ENCODE measurements at regions not wholly inside any gene's neighbourhood (a gene's known extent, or its start where the extent isn't known, plus 50 kb on each side); places are given as distances from the start of the nearest gene placed in this dataset.

DNA sequence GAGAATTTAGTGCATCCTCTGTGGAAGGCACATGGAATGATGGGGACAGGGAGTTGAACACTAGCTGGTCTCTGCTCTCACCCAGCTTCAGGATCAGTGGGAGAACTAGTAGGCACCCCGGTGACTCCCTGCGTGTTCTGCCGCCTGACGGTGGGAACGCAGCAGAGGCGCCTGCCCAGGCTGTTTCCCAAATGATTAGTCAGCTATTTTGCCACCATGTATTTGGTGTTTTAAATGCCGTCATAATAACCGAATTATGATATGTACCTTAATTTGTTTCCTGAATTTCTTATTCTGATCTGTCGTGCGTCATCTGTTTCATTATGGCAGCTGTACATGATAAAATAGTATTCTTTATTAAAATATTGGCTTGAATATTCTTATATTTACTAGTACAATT is 115.9 kb upstream of the GJB6 start:
- in situ Hi-C loops (cut with HindIII; ENCODE audit: low pct_ligation_motif_present, low sequenced_read_pairs) = no loop called here
- Histone ChIP-seq H3K27ac (no peak overlapping the region), H3K36me3 (replicated peaks) (no peaks in the 10 kb centered on the region), H3K27me3 (replicated peaks) (no peaks in the 10 kb centered on the region), H3K4me3 (ENCODE audit: low read depth, low read length) (no peak overlapping the region)
- no peak for DNase-seq
- TF ChIP-seq, protein P1, sequence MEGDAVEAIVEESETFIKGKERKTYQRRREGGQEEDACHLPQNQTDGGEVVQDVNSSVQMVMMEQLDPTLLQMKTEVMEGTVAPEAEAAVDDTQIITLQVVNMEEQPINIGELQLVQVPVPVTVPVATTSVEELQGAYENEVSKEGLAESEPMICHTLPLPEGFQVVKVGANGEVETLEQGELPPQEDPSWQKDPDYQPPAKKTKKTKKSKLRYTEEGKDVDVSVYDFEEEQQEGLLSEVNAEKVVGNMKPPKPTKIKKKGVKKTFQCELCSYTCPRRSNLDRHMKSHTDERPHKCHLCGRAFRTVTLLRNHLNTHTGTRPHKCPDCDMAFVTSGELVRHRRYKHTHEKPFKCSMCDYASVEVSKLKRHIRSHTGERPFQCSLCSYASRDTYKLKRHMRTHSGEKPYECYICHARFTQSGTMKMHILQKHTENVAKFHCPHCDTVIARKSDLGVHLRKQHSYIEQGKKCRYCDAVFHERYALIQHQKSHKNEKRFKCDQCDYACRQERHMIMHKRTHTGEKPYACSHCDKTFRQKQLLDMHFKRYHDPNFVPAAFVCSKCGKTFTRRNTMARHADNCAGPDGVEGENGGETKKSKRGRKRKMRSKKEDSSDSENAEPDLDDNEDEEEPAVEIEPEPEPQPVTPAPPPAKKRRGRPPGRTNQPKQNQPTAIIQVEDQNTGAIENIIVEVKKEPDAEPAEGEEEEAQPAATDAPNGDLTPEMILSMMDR (IDR thresholded peaks at IDR 0.05; ENCODE audit: low read depth, low read length, missing control alignments) = no peak

DNA sequence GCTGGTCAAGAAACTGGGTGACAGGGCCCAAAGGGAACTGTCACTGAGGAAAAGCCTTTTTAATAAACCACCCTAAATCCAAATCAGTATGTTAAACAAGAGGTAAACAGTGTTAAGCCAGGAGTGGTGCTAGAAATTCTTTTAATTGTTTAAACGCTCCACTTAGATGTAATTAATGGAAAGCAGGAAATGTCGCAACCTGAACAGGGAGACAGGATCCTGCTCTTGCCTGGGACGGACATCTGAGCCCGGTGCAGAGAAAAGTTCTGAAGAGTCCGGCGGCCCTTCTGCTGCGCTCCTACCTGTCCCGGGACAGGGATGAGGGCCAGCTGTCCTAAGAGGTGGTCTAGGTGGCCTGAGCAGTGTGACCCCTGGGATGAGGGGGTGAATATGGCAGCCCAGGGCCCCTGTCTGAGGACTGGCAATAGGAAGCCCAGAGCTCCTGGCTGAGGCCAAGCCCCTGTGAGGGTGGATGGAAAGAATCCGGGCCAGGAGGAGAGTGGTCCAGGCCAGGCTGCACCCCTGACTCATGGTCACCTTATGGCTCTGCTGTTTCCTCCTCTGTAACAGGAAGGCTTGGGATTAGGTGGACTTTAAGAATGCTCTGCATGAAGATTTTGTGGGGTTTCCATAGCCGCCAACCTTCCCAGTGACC is 112.8 kb upstream of the GJB6 start:
- H3K27me3 ChIP-seq (replicated peaks) = no peaks in the 10 kb centered on the region
- H3K36me3 ChIP-seq (replicated peaks) = no peaks in the 10 kb centered on the region
- TF ChIP-seq, protein P1 (IDR thresholded peaks at IDR 0.05; ENCODE audit: low read depth, low read length, missing control alignments) = no peak
- DNase-seq = no peak
- no peak overlapping the region for H3K4me3 ChIP-seq (ENCODE audit: low read depth, low read length)
- no peak overlapping the region for H3K27ac ChIP-seq
- in situ Hi-C loops (cut with HindIII; ENCODE audit: low pct_ligation_motif_present, low sequenced_read_pairs) = no loop called here

DNA sequence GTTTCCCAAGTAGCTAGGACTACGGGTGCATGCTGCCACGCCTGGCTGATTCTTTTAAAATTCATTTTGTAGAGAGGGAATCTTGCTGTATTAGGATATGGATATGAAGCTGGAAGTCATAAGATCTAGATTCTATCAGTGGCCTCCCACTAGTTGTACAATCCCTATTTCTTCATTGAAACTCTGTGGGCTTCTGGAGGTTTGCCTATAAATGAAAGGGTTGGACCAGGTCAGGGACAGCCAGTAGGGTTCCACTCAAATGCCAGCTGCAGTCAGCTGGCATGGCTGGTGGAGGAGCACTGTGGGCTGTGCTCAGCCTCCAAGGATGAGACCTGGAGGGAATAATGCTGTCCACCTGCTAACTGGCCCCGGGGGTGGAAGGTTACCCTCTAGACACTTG is 110.2 kb upstream of the GJB6 start:
- in situ Hi-C loops (cut with HindIII; ENCODE audit: low pct_ligation_motif_present, low sequenced_read_pairs) = no loop called here
- DNase-seq = no peak
- Histone ChIP-seq H3K27ac (no peak overlapping the region), H3K27me3 (replicated peaks) (no peaks in the 10 kb centered on the region), H3K36me3 (replicated peaks) (no peaks in the 10 kb centered on the region), H3K4me3 (ENCODE audit: low read depth, low read length) (no peak overlapping the region)
- TF ChIP-seq, protein P1 (IDR thresholded peaks at IDR 0.05; ENCODE audit: low read depth, low read length, missing control alignments) = no peak

DNA sequence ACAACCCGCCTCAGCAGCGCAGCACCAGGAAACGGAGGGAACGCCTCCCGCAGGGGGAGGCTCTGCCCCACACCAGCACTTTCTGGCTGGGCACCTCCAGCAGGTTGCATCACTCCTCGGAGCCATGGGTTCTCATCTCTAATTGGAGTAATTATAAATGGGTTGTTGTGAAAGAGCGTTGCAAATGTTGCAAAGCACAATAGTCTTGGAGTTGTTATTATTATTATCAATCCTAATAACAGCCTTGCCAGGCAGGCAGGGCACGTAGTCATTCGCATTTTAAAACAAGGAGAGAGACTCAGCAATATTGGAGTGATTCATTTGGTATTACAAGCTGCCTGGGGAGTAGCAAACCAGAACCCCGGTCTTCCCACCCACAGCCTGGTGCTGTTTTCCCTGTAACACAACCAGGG is 108.6 kb upstream of the GJB6 start:
- H3K36me3 ChIP-seq (replicated peaks) = no peaks in the 10 kb centered on the region
- DNase-seq = no peak
- TF ChIP-seq, protein P1 (IDR thresholded peaks at IDR 0.05; ENCODE audit: low read depth, low read length, missing control alignments) = no peak
- no peaks in the 10 kb centered on the region for H3K27me3 ChIP-seq (replicated peaks)
- no peak overlapping the region for H3K4me3 ChIP-seq (ENCODE audit: low read depth, low read length)
- H3K27ac ChIP-seq = no peak overlapping the region
- in situ Hi-C loops (cut with HindIII; ENCODE audit: low pct_ligation_motif_present, low sequenced_read_pairs) = no loop called here

DNA sequence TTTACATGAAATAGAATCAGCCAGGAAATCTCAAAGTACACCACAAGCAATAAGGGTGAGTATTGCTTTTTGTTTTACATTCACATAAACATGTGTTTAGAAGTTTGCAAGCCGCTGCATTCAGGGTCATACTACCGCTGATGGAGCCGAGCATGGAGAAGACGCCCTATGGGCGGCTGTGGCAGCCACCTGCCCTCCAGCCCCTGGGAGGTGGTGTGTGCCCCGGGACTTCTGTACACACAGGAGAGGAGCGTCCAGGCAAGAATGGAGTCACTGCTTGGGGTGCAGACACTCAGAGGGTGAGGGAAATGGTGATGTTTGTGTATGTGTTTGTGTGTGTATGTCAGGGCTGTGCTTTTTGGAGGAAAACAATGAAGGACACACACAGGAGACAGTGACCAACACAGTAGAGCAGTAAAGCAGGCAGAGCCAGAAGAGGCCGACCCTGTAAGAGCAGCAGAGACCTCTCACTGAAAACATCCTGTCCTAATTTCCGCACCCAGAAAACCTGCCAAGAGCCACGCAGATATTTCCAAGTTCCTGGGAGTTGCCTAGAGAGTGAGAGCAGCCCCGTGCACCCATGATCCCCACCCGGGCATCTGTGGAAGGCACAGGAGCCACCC is 108.1 kb upstream of the GJB6 start:
- in situ Hi-C loops (cut with HindIII; ENCODE audit: low pct_ligation_motif_present, low sequenced_read_pairs) = no loop called here
- H3K4me3 ChIP-seq (ENCODE audit: low read depth, low read length) = no peak overlapping the region
- H3K27me3 ChIP-seq (replicated peaks) = no peaks in the 10 kb centered on the region
- no peaks in the 10 kb centered on the region for H3K36me3 ChIP-seq (replicated peaks)
- TF ChIP-seq, protein P1 (IDR thresholded peaks at IDR 0.05; ENCODE audit: low read depth, low read length, missing control alignments) = no peak
- DNase-seq = no peak
- no peak overlapping the region for H3K27ac ChIP-seq
